Right lobe of liver (tissue), 6 donors: ENCODE measurements at regions not wholly inside any gene's neighbourhood (a gene's known extent, or its start where the extent isn't known, plus 50 kb on each side); places are given as distances from the start of the nearest gene placed in this dataset.

ENCODE experiments used
- ATAC-seq, 4 donors: fragments of 200-7000 bp; cut with Tn5 transposase; one replicate each; pipeline ENCODE4 v1.9.1; 2020; ENCODE audit warnings: mild to moderate bottlenecking in 4 of 4, moderate library complexity in 4 of 4
- DNase-seq, 3 donors: peaks; one replicate each; pipeline ENCODE4 v3.0.0-alpha.2; 2020
- H3K27ac ChIP-seq, 3 donors: fragments of 200-600 bp; one replicate each; pipeline ENCODE4 v1.8.0; 2022
- H3K27me3 ChIP-seq, 2 donors: fragments of 200-600 bp; one replicate each; pipeline ENCODE4 v1.8.0; 2022
- H3K36me3 ChIP-seq, 4 donors: fragments of 200-600 bp; sonication (generic) in 1 of 4; one replicate each; pipeline versions ENCODE4 v1.5.1 to v1.8.0; 2017 to 2022; ENCODE audit warnings: control low read depth in 1 of 4
- H3K4me1 ChIP-seq, 4 donors: fragments of 200-600 bp; sonication (generic) in 1 of 4; one replicate each; pipeline versions ENCODE4 v1.5.1 to v1.8.0; 2017 to 2022; ENCODE audit warnings: control low read depth in 1 of 4
- H3K4me3 ChIP-seq, 3 donors: fragments of 200-600 bp; one replicate each; pipeline ENCODE4 v1.8.0; 2022
- H3K9me3 ChIP-seq, 4 donors: fragments of 200-600 bp; sonication (generic) in 1 of 4; one replicate each; pipeline versions ENCODE4 v1.5.1 to v1.8.0; 2017 to 2022; ENCODE audit warnings: control low read depth in 1 of 4
- CTCF ChIP-seq, 4 donors: fragments of 200-600 bp in 3 of 4; fragments of 450-650 bp in 1 of 4; IDR thresholded peaks; one replicate each; pipeline versions ENCODE4 v1.5.1 to v1.8.0; 2016 to 2022; ENCODE audit warnings: antibody characterized with exemption in 4 of 4, mild to moderate bottlenecking in 2 of 4
- POLR2A ChIP-seq: fragments of 450-650 bp; IDR thresholded peaks from one replicate; pipeline ENCODE4 v1.6.1; 2017; ENCODE audit warnings: antibody characterized with exemption, mild to moderate bottlenecking
- WGBS: methylation state at CpG from one replicate; pipeline ENCODE4 v1.1.6; 2018; ENCODE audit warnings: low coverage, low lambda C conversion rate; ENCODE audit not compliant: insufficient coverage; ENCODE audit errors: missing lambda C conversion rate; 5-methylcytosine and 5-hydroxymethylcytosine counted together
- intact Hi-C, 2 donors: fragments of 100-400 bp; cut with DNase I; formaldehyde crosslinking; loops; one replicate each; pipeline versions ENCODE4 v1.11.2 to v1.14.1; 2022
- donor health status: DM: no; HTN: yes; CAD: no.
- donor health status: DM: no; HTN: no; CAD: no.
- donor health status: DM: no; HTN: no; CAD: no.
- donor health status: DM: no; HTN: yes; CAD: no.
- donor health status: DM: no; HTN: yes; CAD: no.

- Histone ChIP-seq H3K4me3 (no peak overlapping the region), H3K36me3 (no peaks in the 10 kb centered on the region), H3K9me3 (no peaks in the 10 kb centered on the region), H3K4me1 (no peaks in the 10 kb centered on the region), H3K27me3 (no peaks in the 10 kb centered on the region), H3K27ac (no peak overlapping the region)
- ATAC-seq (no peak), DNase-seq (no peak)
- intact Hi-C loops: no loop called here
- TF ChIP-seq CTCF (IDR thresholded peaks at IDR 0.05): no peak
- TF ChIP-seq POLR2A: no peak
Observed at GRCh38 chr4:125262502-125262901, 52.3 kb upstream of the FAT4 start.

- TF ChIP-seq POLR2A (no peak), CTCF (IDR thresholded peaks at IDR 0.05) (no peak)
- Histone ChIP-seq H3K4me1 (no peaks in the 10 kb centered on the region), H3K27ac (no peak overlapping the region), H3K4me3 (no peak overlapping the region), H3K9me3 (no peaks in the 10 kb centered on the region), H3K27me3 (no peaks in the 10 kb centered on the region), H3K36me3 (no peaks in the 10 kb centered on the region)
- DNase-seq: no peak
- 48% methylated on average over 2 of the region's 2 CpGs for WGBS
- no peak for ATAC-seq
- intact Hi-C loops: no loop called here
Observed at GRCh38 chr4:125262079-125262478, 52.7 kb upstream of the FAT4 start.

GRCh38 chr4:125254106-125254505 lies 60.6 kb upstream of the FAT4 start:
- DNase-seq (no peak), ATAC-seq (no peak)
- Histone ChIP-seq H3K27ac (no peak overlapping the region), H3K4me3 (no peak overlapping the region), H3K27me3 (no peaks in the 10 kb centered on the region), H3K4me1 (no peaks in the 10 kb centered on the region), H3K36me3 (no peaks in the 10 kb centered on the region), H3K9me3 (no peaks in the 10 kb centered on the region)
- intact Hi-C loops: no loop called here
- no peak for TF ChIP-seq POLR2A
- no peak for TF ChIP-seq CTCF (IDR thresholded peaks at IDR 0.05)
- 58% methylated on average over 1 of the region's 1 CpG for WGBS

- 19% methylated on average over 2 of the region's 2 CpGs for WGBS
Observed at GRCh38 chr4:125244848-125245450, 69.8 kb upstream of the FAT4 start.

More at GRCh38 chr4:125244848-125245450, 69.8 kb upstream of the FAT4 start:
- Histone ChIP-seq H3K27me3 (no peaks in the 10 kb centered on the region), H3K4me1 (no peaks in the 10 kb centered on the region), H3K4me3 (no peak overlapping the region), H3K27ac (no peak overlapping the region), H3K36me3 (no peaks in the 10 kb centered on the region), H3K9me3 (no peaks in the 10 kb centered on the region)
- DNase-seq (no peak), ATAC-seq (no peak)
- no peak for TF ChIP-seq POLR2A
- peak; percentile 36 to 38 (median 37) for TF ChIP-seq CTCF (IDR thresholded peaks at IDR 0.05)
- intact Hi-C loops: no loop called here
